Right renal pelvis (tissue), 4 donors: ENCODE measurements at regions not wholly inside any gene's neighbourhood (a gene's known extent, or its start where the extent isn't known, plus 50 kb on each side); places are given as distances from the start of the nearest gene placed in this dataset.
"Not testable (repeated sequence)": the region's sequence is repeated elsewhere in the genome, so short reads cannot be mapped to it uniquely, and the experiment has no call there.

Source experiments
- DNase-seq, 4 donors: peaks; one replicate each; pipeline ENCODE4 v3.0.0-alpha.2; 2013; ENCODE audit warnings: low read depth in 4 of 4, low spot score in 3 of 4, missing footprints in 1 of 4

DNA sequence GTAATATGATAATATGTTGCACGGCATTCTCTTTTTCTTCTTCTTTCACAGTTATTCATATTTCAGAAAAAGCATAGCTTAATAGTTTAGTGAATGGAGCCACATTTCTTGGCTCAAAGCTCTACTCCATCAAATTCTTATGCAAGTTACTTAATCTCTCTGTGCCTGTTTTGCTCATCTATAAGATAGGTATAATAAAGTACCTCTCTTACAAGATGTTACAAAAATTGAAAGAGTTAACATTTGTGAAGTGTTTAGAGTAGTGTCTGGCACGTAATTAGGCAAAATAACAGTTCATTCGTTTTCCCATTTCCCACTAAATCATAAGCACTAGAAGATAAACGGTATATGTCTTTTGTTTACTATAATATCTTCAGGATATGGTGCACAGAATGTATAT is 1304.4 kb upstream of the EYS start:
- DNase-seq = no peak

DNA sequence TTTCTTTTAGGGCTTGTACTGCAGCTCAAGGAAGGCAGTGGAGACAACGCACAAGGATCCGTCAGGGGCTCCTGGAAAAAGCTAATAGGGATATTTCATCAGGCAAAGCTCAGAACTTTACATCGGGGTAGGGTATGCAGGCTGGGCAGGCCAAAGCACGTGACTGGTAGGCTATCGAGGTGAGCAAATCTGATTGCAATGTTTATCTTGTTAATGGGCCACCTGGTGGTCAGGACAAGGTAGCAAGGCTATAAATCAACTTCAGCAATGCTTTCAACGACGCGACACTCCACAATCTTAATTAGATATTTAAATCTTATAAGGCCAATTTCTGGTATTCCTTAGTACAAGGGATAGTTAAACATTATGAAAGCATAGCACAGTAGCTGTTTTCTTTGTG is 1302.8 kb upstream of the EYS start:
- DNase-seq = no peak

DNA sequence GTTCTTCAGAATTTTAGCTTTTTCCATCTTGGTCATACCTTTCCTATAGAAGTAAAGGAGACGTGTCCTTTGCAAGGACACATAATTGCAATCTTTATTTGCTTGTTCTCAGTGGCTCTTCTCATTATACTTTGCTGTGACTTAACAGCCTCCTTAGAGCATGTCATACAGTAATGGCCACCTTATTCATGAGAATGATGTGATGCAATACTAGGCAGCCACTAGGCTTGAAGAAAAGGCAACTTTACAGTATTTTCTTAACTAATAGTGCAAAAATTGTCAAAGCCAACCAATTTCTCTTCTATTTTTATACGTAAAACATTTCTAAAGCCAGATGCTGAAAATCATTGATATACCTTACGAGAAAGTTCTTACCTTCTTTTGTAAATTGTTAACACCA is 1296.8 kb upstream of the EYS start:
- DNase-seq = no peak

DNA sequence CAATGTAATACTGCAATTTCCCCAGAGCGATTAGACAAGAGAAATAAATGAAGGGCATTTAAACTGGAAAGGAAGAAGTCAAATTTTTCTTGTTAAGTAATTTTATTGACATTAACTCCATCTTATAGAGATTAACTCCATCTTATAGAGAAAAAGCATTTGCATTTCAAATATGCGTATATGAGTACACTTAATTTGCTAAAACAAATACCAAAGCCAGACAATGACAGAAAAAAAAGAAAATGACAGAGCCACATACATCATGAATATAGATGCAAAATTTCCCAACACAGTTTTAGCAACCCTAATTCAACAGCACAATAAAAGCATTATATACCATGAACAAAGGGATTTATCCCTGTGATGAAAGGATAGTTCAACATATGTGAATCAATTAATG is 1293.1 kb upstream of the EYS start:
- no peak for DNase-seq

DNA sequence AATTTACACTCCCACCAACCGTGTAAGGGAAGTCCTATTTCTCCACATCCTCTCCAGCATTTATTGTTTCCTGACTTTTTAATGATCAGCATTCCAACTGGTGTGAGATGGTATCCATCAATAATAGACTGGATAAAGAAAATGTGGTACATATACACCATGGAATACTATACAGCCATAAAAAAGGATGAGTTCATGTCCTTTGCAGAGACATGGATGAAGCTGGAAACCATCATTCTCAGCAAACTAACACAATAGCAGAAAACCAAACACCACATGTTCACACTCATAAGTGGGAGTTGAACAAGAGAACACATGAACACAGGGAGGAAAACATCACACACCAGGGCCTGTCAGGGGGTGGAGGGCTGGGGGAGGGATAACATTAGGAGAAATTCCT is 1290.6 kb upstream of the EYS start:
- DNase-seq = not testable (repeated sequence)

DNA sequence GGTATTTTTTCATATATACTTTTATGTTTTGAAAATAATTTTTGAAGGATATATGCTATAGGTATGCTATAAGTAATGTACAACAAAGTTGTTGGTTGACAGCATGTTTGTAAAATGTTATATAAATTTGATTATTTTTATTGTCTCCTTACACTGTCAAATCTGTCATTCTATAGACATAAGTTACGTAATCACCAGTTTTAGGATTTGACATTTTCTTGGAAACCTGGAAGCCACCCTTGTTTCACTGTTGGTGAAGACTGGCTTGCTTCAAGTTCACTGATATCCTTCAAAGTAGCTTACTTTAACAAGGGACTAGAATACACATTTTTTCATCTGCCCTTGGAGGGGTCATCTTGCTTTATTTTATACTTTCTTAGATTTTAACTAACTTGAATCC is 1288.6 kb upstream of the EYS start:
- no peak for DNase-seq

DNA sequence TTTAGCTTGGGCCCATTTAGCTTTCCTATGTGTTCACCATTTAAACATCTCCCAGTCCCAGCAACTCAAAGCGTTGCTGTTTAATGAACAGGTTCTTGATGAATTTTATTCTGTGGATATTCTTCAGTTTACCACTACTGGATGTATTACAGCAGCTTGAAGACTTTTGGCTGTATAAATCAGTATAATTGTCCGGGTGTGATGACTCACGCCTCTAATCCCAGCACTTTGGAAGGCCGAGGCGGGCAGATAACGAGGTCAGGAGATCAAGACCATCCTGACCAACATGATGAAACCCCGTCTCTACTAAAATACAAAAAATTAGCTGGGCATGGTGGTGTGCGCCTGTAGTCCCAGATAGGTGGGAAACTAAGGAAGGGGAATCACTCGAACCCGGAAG is 1286.7 kb upstream of the EYS start:
- not testable (repeated sequence) for DNase-seq

DNA sequence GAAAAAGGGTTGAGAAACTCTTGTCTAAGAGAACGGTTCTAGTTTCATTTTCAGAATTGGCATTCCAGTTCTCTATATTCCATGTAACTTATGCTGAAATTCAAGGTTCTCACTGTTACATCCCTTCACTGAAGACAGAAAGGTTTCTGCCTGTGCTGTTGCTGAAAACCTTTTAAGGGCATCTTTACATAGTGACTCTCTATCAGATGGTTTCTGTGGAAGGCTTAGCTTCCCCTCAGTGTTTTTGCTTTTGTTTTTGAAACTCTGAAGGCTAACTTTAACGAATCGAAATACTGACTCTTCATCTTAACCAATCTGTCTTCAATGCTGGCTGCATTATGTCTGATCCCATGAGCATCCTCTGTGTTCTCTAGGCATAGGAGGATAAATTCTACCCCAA is 1286.2 kb upstream of the EYS start:
- no peak for DNase-seq

DNA sequence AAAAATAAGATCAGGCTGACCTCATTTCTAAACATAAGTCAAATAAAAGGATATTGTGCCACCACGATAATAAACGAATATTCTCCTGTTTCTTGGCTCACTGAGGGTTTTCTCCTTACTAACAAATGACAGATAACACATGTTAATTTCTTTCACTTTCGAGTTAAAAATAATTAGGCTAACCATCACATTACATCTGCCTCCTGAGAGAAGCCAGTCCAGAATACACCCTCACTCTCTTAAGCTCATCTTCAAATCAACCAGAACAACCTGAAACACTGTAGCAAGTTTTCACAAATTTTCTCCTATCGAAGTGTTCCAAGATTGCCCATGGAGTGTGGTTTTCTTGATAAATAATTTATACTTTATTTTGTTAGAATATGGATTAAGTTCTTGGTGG is 1285.6 kb upstream of the EYS start:
- DNase-seq = no peak

DNA sequence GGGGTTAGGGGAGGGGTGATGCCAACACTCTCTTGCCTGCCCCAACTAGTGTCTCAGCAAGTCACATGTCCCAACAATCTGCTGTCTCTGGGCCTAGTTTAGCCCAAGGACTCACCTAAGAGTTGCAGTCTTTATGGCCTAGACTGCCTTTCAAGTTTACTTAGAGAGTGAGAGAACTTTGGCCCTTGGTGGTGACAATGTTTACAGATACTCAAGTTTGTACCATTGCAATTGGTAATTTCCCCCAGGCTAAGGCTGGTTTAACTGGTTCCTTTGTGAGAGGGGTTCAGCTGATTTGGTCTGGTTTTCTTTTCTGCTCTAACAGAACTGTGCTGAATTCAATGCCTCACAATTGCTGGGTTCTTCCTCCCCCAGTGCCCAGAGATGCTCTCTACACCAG is 1279.9 kb upstream of the EYS start:
- no peak for DNase-seq

DNA sequence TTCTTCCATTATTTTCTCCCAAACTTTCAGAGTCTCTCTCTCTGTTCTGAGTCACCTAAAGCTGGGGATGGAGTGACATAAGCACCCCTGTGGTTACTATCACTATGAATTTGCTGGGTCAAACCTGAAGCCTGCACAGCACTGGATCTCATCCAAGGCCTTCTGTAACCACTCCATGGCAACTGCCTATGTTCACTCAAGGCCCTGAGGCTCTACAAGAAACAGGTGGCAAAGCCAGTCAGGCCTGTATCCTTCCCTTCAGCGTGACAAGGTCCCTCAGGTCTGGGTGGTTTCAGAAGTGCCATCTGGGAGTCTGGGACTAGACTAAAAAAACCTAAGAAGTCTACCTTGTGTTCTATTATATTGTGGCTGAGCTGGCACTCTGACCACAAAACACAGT is 1278.8 kb upstream of the EYS start:
- DNase-seq = no peak

DNA sequence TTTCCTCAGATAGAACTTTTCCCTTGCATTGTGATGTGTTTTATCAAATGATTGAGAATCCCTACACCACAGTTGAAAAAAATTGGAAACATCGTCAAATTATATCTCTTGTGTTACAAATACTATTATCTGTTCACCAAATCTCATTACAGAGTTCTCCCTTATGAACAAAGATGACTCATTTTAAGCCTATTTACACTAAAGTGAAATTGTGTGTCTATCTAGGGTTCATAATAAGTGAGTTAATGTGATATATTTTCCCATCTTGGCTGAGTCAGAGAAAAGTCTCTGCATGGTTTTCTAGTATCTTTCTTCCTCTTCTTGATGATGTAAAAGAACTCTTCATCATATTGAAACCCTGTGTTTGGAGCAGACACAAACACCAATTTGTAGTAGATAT is 1263.3 kb upstream of the EYS start:
- no peak for DNase-seq

DNA sequence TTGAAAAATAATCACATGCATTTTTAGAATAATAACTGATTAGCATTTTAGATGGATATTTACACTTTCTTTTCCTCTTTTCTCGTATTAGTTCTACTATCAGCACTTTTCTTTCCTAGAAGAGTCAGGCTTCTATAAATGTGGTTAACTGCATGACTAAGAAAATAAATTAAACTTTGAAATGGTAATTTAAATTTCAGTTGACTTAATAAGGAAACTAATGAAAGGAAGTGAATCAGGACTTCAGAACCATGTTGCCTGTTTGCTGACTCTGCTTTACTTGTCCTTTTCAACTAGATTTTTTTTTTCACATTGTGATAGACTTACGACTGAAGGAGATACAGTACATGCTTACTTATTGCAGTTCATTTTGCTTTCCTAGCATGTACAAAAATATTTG is 1258.2 kb upstream of the EYS start:
- DNase-seq = no peak

DNA sequence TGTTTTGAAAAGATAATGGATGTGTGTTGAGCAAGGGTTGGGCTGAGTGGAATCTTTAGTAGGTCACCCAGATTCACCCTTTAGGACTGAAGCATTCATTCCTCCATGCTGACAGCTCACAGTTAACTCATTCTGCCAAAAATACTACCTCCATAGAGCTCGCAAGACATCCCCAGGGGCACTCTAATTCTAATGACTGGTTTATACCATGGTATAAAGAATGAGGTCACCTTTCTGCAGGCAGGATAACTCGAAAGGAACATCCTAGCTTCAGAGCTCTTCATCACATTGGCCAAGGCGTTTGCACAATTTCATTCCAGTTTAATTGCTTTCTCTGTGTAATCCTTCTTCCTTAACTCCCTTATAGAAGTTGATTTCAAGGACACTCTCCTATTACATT is 1257.2 kb upstream of the EYS start:
- no peak for DNase-seq

DNA sequence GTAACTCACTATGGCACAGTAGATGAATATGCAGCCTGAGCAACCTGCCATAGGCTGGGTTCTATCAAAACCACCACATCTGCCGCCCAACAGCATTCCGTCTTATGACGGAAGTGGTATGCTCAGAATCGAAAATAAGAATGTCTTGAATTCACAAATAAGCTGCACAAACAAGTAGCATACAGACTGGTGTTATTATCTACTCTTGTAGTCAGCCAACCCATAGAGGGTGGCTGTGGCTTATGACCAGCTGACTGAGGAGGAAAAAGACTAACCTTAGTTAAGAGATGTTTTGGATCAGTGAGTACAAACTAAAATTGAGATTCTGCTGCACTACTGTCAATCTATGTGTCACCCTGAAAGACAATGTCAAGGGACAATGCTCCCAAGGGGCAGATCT is 1255.1 kb upstream of the EYS start:
- DNase-seq = no peak

DNA sequence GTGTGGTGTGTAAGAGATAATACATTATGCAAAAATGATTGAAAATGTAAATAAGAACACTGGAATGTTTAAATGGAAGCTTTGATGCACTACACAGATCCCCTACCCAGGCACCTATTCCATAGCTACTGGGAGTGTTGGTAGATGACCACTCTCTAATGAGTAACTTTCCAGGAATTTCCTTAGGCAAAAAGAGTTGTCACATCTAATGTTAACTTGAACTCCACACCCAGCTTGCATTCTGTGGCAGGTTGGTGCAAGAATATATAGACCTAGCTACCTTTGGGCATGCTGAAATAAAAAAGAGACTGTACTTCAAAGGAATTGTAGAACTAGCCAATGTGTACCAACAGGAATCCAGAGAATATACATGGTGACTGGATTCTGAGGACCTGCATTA is 1254.2 kb upstream of the EYS start:
- no peak for DNase-seq

DNA sequence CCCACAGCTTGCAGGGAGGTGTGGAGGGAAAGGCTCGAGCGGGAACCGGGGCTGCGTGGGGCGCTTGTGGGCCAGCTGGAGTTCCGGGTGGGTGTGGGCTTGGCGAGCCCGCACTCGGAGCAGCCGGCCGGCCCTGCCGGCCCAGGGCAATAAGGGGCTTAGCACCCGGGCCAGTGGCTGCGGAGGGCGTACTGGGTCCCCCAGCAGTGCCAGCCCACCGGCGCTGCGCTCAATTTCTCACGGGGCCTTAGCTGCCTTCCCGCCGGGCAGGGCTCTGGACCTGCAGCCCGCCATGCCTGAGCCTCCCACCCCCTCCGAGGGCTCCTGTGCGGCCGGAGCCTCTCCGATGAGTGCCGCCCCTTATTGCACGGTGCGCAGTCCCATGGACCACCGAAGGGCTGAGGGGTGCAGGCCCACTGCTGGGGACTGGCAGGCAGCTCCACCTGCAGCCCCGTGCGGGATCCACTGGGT is 1242.2 kb upstream of the EYS start:
- no peak for DNase-seq

DNA sequence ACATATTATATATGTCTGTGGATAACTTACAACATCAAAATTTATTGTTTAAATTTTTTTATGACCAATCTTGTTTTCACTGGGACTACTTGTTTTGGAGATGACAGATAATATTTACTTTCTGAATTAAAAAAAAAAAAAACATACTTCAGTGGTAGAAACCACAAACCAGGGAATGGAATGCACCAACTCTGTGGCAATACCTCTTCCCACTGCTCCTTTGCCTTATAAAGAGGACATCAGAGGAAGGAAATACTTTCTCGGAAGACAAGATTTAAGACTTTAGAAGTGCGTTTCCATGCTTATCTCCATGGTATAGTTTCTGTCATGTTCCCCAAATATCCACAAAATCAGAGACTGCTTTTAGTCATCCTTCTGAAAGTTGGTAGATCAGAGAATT is 1241.1 kb upstream of the EYS start:
- DNase-seq = no peak

DNA sequence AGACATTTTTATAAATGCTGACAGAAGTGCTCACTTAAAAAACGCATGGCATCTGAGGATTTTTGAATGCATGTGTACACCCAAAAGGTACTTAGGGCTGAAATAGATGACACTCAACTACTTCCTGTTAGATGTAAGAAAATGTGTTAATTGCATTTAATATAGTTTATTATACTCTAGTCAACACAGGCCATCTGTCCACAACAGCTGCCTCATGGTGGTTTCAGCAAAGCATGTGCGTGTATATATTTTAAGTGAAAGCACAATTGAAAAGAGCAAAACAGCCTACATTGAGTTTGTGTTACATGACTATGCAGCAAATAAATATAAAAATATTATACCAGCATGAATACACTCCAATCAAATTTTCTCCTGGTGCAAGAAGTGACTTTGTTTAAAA is 1233.0 kb upstream of the EYS start:
- no peak for DNase-seq

DNA sequence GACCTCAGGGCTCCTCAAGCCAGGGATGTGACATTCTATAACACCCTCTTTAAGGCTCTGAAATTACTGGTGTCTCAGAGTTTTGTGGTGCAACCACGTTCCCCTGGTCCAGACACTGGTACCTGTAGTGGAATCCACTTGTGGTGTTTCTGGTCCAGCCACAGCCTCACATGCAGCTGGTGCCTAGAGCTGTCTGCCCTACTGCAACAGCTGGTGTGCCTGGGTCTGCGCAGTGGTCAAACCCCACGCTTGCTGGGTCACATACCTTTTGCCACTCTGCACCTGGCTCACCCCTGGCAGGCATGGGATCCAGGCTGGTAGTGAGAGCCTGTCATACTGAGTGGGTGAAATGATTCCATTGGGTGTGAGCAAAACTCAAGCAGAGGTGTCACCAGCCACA is 1230.2 kb upstream of the EYS start:
- DNase-seq = no peak

DNA sequence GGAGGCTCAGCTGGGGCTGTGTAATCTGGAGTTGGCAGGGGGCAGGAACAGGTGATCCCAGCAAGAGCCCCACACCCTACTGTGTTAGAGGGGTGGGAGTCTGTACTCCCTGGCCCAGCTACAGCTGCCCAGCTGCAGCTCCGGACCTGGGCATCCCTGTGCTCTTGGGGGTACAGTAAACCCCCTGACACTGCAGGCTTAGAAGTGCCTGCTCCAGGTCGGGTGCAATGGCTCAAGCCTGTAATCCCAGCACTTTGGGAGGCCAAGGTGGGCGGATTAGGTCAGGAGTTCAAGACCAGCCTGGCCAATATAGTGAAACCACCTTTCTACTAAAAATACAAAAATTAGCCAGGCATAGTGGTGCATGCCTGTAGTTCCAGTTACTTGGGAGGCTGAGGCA is 1228.6 kb upstream of the EYS start:
- no peak for DNase-seq

DNA sequence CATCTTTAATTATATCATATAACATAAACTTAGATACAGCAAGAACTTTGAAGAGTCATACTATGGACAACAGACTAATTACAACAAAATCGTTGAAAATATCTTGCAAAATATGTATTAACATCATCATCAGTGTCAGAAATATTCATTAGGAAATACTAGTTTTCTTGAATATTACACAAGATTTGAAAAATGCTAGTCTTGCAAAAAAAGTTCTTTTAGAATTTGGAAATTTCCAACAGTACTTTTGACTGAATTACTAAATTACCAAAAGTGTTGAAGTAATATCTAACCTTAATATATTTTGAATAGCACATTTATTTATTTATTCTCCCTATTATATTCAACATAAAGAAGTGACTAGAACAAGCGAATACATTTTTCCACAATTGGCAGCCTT is 1224.8 kb upstream of the EYS start:
- no peak for DNase-seq

DNA sequence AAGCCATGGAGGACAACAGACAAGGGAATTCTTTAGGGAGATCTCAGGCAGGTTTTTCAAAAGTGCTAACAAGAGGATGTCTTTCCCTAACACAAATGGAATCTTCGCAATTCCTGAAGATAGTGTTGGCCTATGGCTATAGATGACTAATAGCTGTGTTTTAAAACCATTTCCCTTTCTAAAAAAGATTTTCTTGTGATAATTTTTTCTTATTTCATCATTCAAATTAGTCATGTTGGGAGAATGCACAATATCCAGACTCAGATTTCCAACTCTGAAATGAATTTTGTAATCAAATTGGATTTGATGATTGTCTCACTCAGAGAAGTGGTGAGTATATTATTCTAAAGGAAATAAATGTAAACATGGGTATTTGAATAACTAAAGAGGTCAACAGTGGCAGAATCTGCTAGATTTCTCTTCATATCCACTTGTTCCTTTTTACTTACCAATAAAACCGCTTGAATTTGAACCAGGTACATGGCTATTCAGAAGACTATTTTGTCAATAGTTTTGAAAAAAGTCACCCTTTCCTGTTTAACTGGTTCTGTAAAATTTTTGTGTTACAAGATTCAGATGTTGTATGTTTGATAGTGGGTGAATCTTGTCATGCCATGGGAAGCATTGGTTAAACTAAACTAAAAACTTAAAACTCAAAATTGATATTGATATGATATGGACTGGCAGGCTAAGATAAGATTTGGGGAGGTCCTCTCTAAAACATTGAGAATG is 1223.7 kb upstream of the EYS start:
- DNase-seq = no peak
